ENCODE measurements at regions not wholly inside any gene's neighbourhood (a gene's known extent, or its start where the extent isn't known, plus 50 kb on each side); places are given as distances from the start of the nearest gene placed in this dataset.

GRCh38 chr17:53454337-53454736, 368.4 kb upstream of the KIF2B start:
- H3K4me1 ChIP-seq (ENCODE audit: insufficient read depth, low read length), result no peaks in the 10 kb centered on the region
- in situ Hi-C loops (cut with HindIII; ENCODE audit: extremely low pct_ligation_motif_present, low pct_unique_long_range_greater_than_20kb) (no loop called here), intact Hi-C loops (cut with micrococcal nuclease; ENCODE audit: unreplicated experiment) (no loop called here)
- WGBS (ENCODE audit: low lambda C conversion rate), result 2% methylated on average over 2 of the region's 2 CpGs
- H3K9me3 ChIP-seq (ENCODE audit: low read length), result peaks cover 88% of the 10 kb centered on the region
- TF ChIP-seq MLLT10 (CRISPR knock-in tag; IDR thresholded peaks at IDR 0.05), result no peak
- no peak for TF ChIP-seq ZNF850 (CRISPR knock-in tag; conservative IDR thresholded peaks at IDR 0.05)
- TF ChIP-seq SRY (CRISPR knock-in tag; IDR thresholded peaks at IDR 0.05), result no peak
- TF ChIP-seq AHDC1 (CRISPR knock-in tag; IDR thresholded peaks at IDR 0.05; ENCODE audit: borderline replicate concordance), result no peak
- no peak for TF ChIP-seq KDM5A (IDR thresholded peaks at IDR 0.05; ENCODE audit: borderline replicate concordance, low read length)
- TF ChIP-seq ZNF230 (CRISPR knock-in tag; IDR thresholded peaks at IDR 0.05), result no peak
- no peak for TF ChIP-seq MAFF (IDR thresholded peaks at IDR 0.05; ENCODE audit: low read depth, low read length)
- TF ChIP-seq TGIF2 (CRISPR knock-in tag; IDR thresholded peaks at IDR 0.05), result no peak
- TF ChIP-seq RFX5 (IDR thresholded peaks at IDR 0.05; ENCODE audit: low read depth, low read length), result no peak
- no peak for TF ChIP-seq ZNF644 (CRISPR knock-in tag; IDR thresholded peaks at IDR 0.05; ENCODE audit: low read depth)
- no peak for TF ChIP-seq GATA4 (IDR thresholded peaks at IDR 0.05; ENCODE audit: borderline replicate concordance, low read depth)
- no peak for TF ChIP-seq RFX1 (IDR thresholded peaks at IDR 0.05)
- no peak for TF ChIP-seq ZNF619 (CRISPR knock-in tag; IDR thresholded peaks at IDR 0.05)
- TF ChIP-seq NPAS2 (CRISPR knock-in tag; IDR thresholded peaks at IDR 0.05; ENCODE audit: borderline replicate concordance), result no peak
- TF ChIP-seq HIC2 (CRISPR knock-in tag; IDR thresholded peaks at IDR 0.05; ENCODE audit: low read depth), result no peak
- TF ChIP-seq CEBPG (CRISPR knock-in tag; IDR thresholded peaks at IDR 0.05), result no peak
- no peak for TF ChIP-seq ZNF414 (CRISPR knock-in tag; IDR thresholded peaks at IDR 0.05)
- TF ChIP-seq ZFP62 (CRISPR knock-in tag; IDR thresholded peaks at IDR 0.05), result no peak
- TF ChIP-seq DMAP1 (CRISPR knock-in tag; IDR thresholded peaks at IDR 0.05), result no peak
- TF ChIP-seq ATF5 (CRISPR knock-in tag; IDR thresholded peaks at IDR 0.05; ENCODE audit: low read depth), result no peak
- H3K9ac ChIP-seq (ENCODE audit: insufficient read depth, low read depth, low read length), result no peak overlapping the region
- no peaks in the 10 kb centered on the region for H3K27me3 ChIP-seq (ENCODE audit: control insufficient read depth in 1 of 2, insufficient read depth in 2 of 2, low read length in 2 of 2)
- ChIA-PET POLR2A (no interaction called here), CTCF (ENCODE audit: low intra/inter-chr PET ratio, low total read pairs) (no interaction called here)
- no peaks in the 10 kb centered on the region for H4K20me1 ChIP-seq (ENCODE audit: insufficient read depth, low read length)
- DNase-seq (ENCODE audit: low spot score), result no peak
- H3K4me3 ChIP-seq (replicated peaks in 1 of 3; ENCODE audit: insufficient read depth in 1 of 3, low read depth in 2 of 3, low read length in 3 of 3), result no peak overlapping the region
- H3K36me3 ChIP-seq (replicated peaks in 1 of 2; ENCODE audit: control insufficient read depth in 1 of 2, insufficient read depth in 2 of 2, low read length in 2 of 2), result no peaks in the 10 kb centered on the region
- FAIRE-seq, result no peak
- no peak for ATAC-seq
- H3K4me2 ChIP-seq (ENCODE audit: low read depth, low read length), result no peak overlapping the region
- H2AFZ ChIP-seq (ENCODE audit: low read length), result no peak overlapping the region
- no peak overlapping the region for H3K27ac ChIP-seq (ENCODE audit: extremely low read length, insufficient read depth, low read length)
- no peaks in the 10 kb centered on the region for H3K79me2 ChIP-seq (ENCODE audit: insufficient read depth, low read length)
- BruUV-seq (replicated peaks), result no TSS peak

Data from HepG2 (cell line).